RPMI7951 (cell line): ENCODE measurements at regions not wholly inside any gene's neighbourhood (a gene's known extent, or its start where the extent isn't known, plus 50 kb on each side); places are given as distances from the start of the nearest gene placed in this dataset.
A peak's percentile ranks its signal among the peaks of the same experiment; 100 is the strongest.

Source experiments
- DNase-seq: peaks from one replicate; pipeline ENCODE4 v3.0.0-alpha.2; 2012; ENCODE audit warnings: low read depth

DNA sequence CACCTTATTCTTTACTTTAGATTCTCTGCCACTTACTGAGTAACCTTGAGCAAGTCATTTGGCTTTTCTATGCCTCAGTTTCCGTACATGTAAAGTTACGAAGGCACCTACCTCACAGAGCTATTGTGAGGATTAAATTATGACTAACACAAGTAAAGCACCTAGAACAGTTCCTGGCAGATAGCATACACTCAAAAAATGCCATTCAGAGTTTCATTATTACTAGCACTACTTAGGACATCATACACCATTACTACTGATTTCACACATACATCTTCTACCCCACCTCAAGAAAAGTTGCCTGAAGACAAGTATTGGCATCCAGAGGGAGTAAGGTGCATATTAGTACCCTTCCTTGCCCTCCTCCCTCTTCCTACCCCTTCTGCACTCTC, 107.8 kb downstream of the OGFRL1 start:
- DNase-seq, result no peak

DNA sequence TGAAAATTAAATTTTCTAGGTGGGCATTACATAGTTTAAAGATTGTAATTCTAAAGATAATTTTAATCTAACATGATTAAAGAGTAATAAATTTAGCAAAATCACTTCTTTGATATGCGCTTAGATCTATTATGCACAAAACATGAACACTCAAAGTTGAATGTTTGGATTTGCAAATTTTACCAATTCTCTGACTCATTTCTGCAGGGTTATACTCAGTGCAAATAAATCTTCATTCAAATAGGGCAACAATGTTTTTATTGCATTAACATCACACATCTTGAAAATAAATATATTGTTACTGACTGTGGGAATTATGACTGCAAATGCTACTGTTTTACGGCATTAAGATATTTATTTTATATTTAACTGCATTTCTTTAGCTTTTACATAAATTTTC, 110.7 kb downstream of the OGFRL1 start:
- no peak for DNase-seq

DNA sequence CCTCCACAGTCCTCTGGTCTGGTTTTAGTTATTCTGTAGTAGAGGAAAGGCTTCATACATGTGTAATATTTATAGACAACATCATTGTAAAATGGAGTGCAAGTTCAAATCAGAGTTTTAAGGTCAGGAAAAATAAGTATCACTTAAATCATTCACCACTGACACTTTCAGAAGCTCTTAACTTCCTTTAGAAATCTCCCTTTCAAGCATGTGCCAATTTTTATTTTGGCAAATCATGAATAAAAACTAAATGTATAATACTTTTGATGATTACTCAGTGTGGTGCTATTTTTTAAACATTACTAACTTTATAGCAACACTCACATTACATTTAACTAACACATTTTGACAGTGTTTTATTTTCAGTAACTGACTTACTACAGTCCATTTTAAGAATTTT, 112.2 kb downstream of the OGFRL1 start:
- DNase-seq, result no peak

DNA sequence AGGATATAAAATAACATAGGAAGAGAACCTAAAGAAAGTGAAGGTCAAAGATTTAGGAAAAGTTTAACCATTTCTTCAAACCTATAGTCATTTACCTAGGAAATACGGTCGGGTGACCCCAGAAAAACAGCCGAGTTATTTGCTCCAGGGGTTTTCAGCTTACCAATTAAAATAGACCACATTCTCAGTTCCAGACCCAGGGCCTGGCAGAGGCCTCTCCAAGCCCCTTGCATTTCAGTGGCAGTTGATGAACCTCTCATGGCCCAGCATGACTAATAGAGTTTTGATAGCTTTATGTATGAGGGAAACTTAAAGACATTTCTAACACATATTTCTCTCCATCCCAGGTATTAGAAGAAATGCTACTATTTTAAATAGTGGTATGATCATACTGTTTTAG, 113.5 kb downstream of the OGFRL1 start:
- peak; percentile 47 for DNase-seq

DNA sequence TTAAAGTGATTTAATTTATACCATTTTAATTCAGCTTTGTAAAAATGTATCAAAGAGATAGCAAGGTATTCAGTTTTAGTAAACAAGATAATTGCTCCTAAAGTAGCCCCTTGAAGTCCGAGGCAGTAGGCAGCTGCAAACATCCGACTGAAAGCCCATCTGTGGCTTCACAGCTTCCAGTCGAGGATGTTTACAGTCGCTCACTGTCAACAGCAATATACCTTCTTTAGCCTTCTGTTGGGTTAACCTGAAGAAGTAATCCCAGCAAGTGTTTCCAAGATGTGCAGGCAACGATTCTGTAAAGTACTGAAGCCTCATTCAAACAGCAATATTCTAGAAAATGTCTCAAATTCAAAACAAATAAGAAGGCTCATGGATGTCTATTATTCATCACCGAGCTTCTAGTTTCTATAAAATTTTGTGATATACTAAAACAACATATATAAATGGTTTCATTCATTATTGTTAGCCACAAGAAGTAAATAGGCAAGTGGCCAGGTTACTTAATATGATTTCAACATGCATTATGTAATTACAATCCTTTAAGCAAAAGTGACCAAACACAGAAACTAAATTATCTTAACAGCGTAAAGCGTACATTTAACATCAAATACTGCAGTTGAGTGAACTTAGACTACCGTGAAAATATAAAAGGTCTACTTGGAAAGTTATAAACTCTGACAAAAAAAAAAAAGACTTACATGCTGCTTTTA, 115.0 kb downstream of the OGFRL1 start:
- peak; percentile 21 for DNase-seq

DNA sequence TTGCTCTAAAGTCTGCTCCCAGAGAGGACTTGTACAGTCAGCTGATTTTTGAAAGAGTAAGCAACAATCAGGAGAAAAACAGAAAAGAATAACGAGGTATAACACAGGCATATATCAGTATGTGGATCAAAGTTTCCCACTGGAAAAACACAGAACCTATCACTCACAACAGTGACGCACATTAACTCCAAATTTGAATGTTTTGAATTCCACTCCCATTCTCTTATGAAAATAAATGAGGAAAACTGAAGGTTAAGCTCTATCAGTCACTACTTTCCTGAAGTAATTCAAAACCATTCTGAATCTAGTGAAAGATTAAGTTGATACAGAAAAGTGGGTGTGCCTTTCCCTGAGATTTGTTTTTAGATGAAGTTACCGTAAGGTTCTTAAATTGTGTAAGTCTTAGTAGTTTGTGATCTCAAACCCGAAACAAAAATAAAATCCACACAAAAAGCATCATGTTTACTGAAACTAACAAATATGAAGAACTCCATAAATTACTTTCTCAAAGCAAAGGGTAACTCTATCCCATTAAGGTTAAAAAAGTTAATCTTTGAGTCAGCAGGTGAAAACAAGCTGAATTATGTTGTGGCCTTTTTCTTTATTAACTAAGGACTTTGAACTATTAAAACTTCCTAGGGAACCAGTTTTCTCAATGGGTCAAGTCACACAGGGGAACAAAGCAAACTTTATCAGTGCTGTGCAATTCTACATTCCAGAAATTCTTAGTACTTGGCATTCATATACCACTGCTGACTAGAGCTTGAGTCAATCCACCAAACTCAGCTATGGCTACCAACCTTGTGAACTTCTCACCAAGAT, 115.7 kb downstream of the OGFRL1 start:
- peak; percentile 86 for DNase-seq

DNA sequence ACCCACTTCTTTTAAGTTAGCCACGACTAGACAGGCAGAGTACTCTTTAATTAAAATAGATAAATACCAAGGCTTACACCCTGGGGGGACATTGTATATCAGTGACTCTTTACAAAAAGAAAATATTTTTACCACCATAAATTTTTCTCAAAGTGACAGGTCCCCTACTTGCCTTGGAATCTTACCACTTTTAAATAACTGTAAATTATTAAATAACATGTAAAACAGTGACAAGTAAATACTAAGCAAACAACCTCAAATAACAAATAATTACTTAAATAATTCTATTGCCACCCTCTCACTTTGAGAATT, 116.3 kb downstream of the OGFRL1 start:
- no peak for DNase-seq

DNA sequence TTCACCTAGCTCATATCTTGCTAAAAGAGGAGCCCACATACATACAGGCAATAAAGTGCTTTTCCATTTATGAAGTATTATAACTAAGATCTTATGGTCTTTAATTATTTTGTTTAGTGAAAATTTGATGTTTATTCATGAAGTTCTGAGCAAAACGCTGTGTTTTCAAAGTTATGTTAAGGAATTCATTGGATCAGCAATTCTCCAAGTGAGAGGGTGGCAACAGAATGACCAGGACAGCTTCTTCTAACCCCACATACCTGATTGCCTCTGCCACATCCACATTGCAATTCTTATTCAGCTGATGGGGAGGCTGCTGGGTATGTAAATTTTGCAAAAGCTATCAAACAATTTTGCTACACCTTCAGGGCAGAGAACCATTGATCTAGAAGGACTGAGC, 116.8 kb downstream of the OGFRL1 start:
- DNase-seq, result no peak

DNA sequence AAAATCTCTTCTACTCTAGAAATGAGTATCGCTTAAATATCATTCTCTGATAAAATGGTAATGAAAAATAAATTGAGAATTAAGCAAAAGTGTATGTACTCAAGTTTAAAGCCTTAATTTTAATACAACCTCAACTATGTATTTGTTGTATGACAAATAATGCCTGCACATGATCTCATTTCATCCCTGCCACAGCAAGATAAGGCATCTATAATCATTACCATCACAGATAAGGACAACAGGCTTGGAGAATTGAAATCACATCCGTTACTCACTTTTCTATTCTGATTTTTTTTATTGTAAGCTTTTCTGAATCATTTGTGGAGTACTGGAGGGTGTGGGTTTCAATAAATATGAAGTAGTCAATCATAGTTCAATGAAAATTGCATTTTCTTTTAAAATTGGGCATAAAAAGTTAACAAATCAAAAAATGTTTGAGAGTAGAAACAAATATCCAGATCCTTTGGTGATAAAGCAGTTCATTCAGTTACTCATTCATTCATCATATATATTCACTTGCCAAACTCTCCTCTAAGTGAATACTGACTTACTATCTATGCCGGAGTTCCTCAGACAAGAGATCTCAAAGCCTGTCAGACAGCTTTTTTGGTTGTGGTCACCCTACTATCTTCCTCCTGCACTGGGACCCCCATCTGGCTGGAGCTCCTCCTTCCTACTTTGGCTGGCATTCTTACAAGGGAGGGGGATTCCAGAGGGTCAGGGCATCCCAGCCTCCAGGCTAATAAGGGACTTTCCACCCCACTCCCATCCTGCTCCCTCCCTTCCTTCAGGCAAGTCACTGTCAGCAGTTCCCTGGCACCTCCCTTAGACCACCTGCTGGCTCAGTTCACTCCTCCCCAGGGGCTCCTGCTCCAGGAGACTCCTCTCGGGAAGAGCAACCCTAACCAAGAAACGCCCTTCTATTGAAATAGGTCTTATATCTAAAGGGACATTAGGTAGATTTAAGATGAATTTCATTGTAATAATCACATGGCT, 118.6 kb downstream of the OGFRL1 start:
- peak; percentile 20 for DNase-seq

DNA sequence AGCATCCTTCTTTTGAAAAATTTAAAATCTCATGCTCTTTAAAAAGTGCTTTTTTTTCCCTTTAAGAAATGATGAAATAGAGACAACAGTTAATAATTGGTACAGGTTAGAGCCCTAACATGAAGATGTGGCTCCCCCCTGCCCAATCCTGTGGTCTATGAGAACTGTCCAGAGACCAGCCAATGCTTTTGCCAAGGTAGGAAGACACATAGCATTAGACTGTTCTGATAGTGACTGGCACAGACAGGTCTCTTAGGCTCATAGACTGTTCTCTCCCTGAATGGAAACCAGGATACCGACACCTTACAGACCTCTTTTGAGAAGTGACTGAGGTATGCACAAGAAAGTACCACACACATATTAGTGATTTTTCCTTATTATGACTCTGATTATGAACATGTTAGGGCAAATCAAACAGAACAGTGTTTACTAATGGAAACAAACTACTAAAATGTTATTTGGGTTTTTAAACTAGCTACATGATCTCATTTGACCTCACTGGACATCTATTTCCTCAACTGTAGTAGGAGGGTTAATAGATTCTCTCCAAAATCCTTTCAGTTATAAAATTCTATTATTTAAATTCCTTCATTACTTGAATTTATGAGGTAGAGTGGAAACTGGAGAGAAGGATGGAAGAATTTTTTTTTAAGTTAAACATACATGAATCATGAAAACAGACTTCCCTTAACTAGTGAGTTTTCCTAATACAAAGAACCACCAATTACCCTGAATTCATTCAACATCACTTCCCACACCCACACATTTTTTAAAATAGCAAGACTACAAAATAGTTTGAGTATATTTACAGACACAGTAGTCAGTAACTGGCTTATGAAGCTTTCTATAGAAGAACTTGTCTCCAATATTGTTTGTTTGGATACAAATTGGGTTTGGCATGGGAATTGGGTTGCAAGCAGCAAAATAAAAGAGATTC, 120.4 kb downstream of the OGFRL1 start:
- no peak for DNase-seq

DNA sequence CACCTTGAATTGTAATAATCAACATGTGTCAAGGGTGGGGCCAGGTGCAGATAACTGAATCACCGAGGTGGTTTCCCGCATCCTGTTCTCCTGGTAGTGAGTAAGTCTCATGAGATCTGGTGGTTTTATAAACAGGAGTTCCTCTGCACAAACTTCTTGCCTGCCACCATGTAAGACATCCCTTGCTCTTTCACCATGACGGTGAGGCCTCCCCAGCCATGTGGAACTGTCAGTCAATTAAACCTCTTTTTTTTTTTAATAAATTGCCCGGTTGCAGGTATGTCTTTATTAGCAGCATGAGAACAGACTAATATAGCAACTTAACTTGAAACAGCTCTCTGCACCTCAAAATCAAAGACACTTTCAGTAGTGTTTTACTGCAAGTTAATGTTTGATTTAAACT, 121.6 kb downstream of the OGFRL1 start:
- DNase-seq, result peak; percentile 21

DNA sequence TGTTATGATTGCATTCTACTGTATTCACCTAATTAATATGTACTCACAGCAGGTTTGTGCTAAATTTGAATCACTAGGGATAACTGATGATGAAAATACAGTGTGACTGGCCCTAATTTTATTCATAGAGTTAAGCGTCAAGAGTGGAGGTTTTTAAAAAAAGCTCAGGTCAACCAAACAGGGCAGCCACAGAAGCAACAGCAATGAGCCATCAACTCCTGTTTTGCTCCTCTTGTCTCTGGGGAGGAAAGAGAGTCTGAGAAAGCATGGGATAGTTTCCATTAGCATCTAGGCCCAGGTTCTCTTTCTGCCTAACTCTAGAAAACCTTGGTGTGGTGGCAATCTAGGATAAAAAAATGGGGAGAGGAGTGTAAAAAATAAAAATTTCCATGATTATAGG, 122.1 kb downstream of the OGFRL1 start:
- DNase-seq, result no peak

DNA sequence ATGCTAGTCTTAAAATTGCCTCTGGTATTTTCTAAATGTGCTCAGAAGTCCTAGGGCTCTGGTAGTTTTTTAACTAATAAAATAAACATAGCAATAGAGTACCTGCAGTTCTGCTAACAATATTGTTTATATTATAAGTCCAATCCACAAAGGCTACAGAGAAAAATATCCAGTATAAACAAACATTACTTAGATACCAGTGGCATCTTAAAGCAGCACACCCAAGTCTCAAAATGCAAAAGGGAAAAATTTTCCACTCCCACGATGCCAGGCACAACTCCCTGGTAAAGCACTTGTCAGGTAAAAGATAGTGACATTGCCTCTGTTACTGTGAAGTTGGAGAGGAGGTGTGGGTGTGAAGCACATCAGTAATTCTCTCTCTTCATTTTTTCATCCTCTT, 123.3 kb downstream of the OGFRL1 start:
- DNase-seq, result no peak

DNA sequence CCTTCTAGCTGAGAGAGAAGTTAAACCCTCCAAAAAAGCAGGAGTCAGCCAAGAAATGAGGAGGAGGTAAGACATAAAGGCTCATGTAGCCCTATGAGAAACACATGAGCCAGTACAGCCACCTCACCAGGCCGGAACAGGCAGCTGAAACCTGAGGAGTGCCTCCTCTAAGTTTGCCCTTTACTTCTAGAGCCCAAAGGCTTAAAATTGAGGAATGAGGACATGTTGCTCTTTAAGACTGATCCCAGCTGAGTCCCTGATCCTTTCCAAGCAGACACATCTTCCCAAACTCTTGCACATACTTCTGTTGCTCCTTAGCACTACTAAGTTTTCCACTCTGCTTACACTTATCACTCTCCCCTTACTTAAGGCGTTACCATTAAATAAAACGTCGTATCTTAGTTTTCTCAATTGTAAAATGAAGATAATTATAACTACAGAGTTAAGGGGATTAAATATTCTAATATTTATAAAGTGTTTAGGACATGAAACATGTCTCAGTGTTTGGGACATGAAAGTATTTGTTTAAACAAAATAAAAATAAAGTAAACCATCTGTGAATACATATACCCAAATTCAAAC, 124.0 kb downstream of the OGFRL1 start:
- no peak for DNase-seq

DNA sequence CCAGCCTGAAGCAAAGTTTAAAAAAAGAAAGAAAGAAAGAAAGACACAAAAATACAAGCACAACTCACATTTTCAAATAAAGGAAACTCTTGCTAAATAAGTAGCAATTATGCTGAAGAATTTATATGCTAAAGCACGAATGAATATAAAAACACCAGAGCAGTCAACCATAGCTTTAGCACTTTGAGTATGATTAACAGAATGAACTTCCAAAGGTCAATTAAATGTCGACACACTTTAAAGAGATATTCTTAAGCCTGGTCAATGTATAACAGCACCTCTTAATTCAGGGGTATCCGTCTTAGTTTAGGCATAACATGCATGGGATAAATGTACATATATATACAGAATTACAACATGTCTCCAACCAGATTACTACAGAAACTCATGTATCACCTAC, 125.9 kb downstream of the OGFRL1 start:
- DNase-seq, result no peak

DNA sequence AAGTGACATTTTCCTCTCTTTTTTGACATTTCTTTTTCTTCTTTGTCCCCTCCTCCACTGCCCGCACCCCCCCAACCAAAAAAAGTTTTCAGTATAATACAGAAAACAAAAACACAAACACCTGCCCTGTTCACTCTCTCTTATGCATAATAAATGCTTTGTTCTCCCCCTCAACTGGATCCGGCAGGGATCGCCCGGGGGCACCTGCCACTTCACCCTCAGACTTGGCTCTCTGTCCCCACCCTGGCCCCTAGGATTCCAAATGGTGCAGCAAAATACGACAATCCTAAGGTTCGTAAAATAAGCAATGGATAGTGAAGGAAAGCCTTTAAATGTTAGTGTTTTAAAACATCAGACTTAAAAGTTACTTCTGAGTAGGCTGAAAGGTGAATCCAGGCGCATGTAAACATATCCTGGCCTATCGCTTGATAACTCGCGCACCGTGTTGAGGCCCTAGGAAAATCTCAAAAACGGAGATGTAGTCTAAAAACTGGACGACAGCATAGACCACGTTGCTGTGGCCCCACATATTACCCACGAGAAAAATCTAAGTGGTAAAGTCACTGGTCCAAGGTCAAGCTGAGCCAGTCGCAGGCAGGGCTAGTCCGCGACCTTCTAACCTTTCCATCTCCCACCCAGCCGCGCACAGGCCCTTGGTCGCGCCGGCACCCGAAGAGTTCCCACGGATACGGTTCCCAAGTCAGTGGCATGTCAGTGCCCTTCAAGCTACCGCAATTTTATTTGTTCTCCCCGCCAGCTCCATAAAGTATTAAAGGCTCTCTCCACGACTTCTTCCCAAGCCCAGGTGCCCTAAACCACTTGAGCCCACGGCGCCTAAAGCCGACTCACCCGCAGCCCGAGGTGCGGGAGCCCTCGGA, 130.8 kb downstream of the OGFRL1 start:
- DNase-seq, result peak; percentile 15

DNA sequence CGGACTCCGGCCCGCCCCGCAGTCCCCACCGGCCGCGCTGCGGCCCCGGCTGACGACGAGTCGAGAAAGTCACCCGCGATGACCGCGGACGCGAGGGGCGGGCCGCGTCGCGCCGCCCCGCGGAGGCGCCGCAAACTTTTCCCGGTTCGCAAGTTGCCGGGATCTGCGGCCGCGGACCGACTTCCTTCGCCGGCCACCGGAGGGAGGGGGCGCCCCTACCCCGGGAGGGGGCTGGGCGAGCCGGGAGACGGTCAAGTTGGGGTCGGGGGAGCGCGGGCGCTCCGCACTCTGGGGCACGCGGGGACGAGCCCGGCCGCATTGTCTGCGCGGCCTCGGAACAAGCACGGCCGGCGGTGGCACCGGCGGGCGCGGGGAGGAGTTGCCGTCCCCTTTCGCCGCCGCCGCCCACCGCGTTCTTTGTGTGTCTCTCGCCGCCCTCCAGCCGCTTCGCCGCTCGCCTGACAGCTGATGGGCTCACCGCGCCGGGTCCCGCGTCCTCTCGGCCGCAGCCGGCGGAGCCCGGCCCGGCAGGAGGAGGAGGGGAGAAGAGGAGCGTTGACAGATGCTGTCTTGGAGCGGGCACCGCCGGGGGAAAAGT, 131.6 kb downstream of the OGFRL1 start:
- peak; percentile 49 for DNase-seq

DNA sequence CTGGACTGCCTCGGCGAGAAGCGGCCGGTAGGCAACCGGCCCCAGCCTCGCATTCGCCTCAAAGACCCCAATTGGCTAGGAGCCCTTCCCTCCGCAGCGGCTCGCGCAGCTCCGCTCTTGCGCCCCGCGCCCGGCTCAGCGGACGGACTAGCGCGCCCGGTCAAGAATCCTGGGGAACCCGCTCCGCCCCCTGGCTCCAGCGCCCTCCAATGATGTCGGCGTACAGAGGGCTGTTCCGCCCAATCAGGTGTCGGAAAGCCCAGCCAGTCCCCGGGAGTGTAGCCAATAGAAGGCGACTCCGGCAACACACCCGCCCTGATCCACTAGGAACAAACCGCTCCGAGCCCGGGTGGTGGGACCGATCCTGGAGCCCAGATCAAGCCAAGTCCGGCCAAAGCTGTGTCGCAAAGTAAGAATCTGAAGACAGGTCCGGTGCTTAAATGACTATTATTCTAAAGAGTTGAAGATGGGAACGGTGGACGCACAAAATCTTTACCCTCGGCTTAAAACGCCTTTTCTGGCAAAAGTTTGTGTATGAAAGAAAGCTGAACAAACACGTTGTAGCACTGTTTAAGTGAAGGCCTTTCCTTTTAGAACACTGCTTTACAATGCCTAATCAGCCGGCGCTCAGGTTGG, 132.2 kb downstream of the OGFRL1 start:
- peak; percentile 96 for DNase-seq

DNA sequence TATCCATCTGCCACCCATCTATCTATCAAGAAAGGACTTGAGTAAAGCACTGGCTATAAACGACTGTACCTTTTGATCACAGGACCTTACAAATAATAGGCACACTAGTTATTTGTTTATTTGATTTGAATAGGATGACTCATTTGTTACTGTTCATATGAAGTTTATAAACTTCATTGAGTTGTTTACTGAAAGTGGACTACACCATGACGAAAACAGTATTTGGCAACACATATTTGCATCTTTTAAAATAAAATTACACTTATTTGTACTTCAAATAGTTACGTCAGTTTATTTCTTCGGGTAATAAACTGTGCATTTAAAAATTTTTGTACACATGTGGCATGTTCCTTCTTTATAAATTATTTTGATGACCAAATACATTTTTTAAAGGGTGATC, 133.0 kb downstream of the OGFRL1 start:
- DNase-seq, result no peak
